Osteoblast (primary cell): ENCODE measurements at regions not wholly inside any gene's neighbourhood (a gene's known extent, or its start where the extent isn't known, plus 50 kb on each side); places are given as distances from the start of the nearest gene placed in this dataset.

Source experiments
- DNase-seq: peaks from one replicate; pipeline ENCODE4 v3.0.0; 2011; ENCODE audit warnings: low spot score, mixed read lengths; ENCODE audit not compliant: insufficient read length; ENCODE audit errors: missing footprints
- H2AFZ ChIP-seq: 2 replicates; pipeline ENCODE4 v1.6.0; 2011; ENCODE audit warnings: mild to moderate bottlenecking, low read length
- H3K27ac ChIP-seq: 2 replicates; pipeline ENCODE4 v1.5.1; 2011; ENCODE audit warnings: mild to moderate bottlenecking, low read depth, low read length, moderate library complexity
- H3K27me3 ChIP-seq: 2 replicates; pipeline ENCODE4 v1.6.0; 2012; ENCODE audit warnings: mild to moderate bottlenecking, control low read depth, inconsistent platforms, low read length, moderate library complexity; ENCODE audit not compliant: insufficient read depth
- H3K36me3 ChIP-seq: 2 replicates; pipeline ENCODE4 v1.5.1; 2011; ENCODE audit warnings: mild to moderate bottlenecking, low read length, control low read depth, moderate library complexity; ENCODE audit not compliant: insufficient read depth
- H3K4me1 ChIP-seq: 2 replicates; pipeline ENCODE4 v1.5.1; 2011; ENCODE audit warnings: mild to moderate bottlenecking, low read length, control low read depth, moderate library complexity; ENCODE audit not compliant: insufficient read depth
- H3K4me2 ChIP-seq: 2 replicates; pipeline ENCODE4 v1.6.0; 2011; ENCODE audit warnings: mild to moderate bottlenecking, low read length; ENCODE audit not compliant: insufficient read depth
- H3K4me3 ChIP-seq: fragments of 200-600 bp; sonication (generic); 3 replicates; pipeline ENCODE4 v1.5.1; 2012; ENCODE audit warnings: mild to moderate bottlenecking, low read length, inconsistent platforms; ENCODE audit not compliant: insufficient read depth
- H3K79me2 ChIP-seq: 2 replicates; pipeline ENCODE4 v1.6.0; 2012; ENCODE audit warnings: mild to moderate bottlenecking, low read length, control low read depth, inconsistent platforms; ENCODE audit not compliant: insufficient read depth
- H3K9me3 ChIP-seq: 2 replicates; pipeline ENCODE4 v1.5.1; 2011; ENCODE audit warnings: low read depth, low read length, control low read depth
- H4K20me1 ChIP-seq: 2 replicates; pipeline ENCODE4 v1.6.0; 2012; ENCODE audit warnings: mild to moderate bottlenecking, low read length, control low read depth; ENCODE audit not compliant: insufficient read depth
- TF ChIP-seq, protein P1 (sequence below): IDR thresholded peaks from 2 replicates; pipeline ENCODE4 v1.5.1; 2011; ENCODE audit warnings: mild to moderate bottlenecking, low read depth, low read length, moderate library complexity; ENCODE audit errors: extremely low read depth

DNA sequence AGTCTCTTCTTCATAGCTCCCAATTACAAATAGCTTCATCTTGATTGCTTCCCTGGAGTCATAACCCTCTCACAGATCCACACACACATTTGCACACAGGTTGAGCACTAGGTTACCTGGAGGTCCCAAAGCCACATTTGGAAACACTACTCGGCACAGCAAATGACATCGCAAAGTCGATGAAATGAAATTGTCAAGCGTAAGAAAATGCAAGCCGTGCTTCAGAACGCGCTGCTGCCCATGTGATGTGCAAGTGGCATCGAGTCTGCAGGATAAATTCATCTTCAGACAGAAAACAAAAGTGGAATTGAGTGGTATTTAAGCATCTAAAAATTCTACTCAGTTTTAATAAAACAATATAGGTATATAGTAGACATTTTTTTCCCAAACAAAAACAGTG lies 298.0 kb downstream of the TFAP2C start:
- no peaks in the 10 kb centered on the region for H3K36me3 ChIP-seq
- no peak for DNase-seq
- H4K20me1 ChIP-seq, result no peaks in the 10 kb centered on the region
- TF ChIP-seq, protein P1, sequence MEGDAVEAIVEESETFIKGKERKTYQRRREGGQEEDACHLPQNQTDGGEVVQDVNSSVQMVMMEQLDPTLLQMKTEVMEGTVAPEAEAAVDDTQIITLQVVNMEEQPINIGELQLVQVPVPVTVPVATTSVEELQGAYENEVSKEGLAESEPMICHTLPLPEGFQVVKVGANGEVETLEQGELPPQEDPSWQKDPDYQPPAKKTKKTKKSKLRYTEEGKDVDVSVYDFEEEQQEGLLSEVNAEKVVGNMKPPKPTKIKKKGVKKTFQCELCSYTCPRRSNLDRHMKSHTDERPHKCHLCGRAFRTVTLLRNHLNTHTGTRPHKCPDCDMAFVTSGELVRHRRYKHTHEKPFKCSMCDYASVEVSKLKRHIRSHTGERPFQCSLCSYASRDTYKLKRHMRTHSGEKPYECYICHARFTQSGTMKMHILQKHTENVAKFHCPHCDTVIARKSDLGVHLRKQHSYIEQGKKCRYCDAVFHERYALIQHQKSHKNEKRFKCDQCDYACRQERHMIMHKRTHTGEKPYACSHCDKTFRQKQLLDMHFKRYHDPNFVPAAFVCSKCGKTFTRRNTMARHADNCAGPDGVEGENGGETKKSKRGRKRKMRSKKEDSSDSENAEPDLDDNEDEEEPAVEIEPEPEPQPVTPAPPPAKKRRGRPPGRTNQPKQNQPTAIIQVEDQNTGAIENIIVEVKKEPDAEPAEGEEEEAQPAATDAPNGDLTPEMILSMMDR, result no peak
- H3K27me3 ChIP-seq, result peaks cover 48% of the 10 kb centered on the region
- H3K9me3 ChIP-seq, result no peaks in the 10 kb centered on the region
- no peaks in the 10 kb centered on the region for H3K4me1 ChIP-seq
- H3K79me2 ChIP-seq, result no peaks in the 10 kb centered on the region
- H3K4me3 ChIP-seq, result no peak overlapping the region
- no peak overlapping the region for H2AFZ ChIP-seq
- H3K27ac ChIP-seq, result no peak overlapping the region
- H3K4me2 ChIP-seq, result no peak overlapping the region

DNA sequence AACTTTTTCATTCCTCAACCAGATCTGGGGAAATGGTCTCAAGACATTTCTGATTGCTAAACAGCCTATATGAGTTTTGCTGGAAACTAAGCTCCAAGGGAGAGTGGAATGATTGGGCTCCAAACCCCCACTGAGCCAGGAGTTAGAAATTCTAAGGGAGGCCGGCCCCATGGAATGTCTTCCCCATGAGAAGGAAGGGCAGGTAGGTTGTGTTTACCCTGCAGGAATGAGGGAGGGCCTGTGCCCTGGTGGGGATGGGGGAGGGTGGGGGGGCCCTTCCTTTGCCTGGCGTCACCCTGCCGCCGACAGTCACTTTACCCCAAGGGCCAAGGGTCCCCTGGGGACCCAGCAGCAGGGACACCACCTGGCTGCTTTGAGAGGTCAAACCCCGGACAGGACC lies 298.9 kb downstream of the TFAP2C start:
- Histone ChIP-seq H4K20me1 (no peaks in the 10 kb centered on the region), H3K9me3 (no peaks in the 10 kb centered on the region), H3K4me1 (no peaks in the 10 kb centered on the region), H3K27me3 (peaks cover 48% of the 10 kb centered on the region), H3K4me2 (no peak overlapping the region), H3K36me3 (no peaks in the 10 kb centered on the region), H3K27ac (no peak overlapping the region), H2AFZ (no peak overlapping the region), H3K4me3 (no peak overlapping the region), H3K79me2 (no peaks in the 10 kb centered on the region)
- no peak for DNase-seq
- TF ChIP-seq, protein P1, result no peak

DNA sequence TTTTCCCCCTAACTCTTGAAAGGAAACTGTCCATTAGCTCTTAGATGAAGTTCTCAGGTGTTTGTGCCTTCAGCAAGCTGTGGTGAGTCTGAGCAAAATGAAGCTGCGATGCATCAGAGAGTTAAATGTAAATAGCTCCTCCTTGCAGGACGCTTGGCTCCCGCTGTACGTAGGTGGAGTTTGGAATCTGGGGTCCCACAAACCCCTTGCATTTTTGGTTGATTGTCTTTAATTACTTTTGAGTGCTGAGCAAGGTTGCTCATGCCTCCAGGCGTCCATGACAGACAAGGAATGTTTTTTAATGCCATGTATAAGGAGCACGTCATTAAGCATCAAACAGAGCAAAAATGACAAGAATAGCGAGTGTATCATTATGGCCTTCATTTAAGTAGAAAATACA lies 300.5 kb downstream of the TFAP2C start:
- Histone ChIP-seq H3K27ac (no peak overlapping the region), H3K9me3 (no peaks in the 10 kb centered on the region), H3K36me3 (no peaks in the 10 kb centered on the region), H3K4me1 (no peaks in the 10 kb centered on the region), H4K20me1 (no peaks in the 10 kb centered on the region), H3K4me3 (no peak overlapping the region), H3K79me2 (no peaks in the 10 kb centered on the region), H3K4me2 (no peak overlapping the region), H3K27me3 (peaks cover 35% of the 10 kb centered on the region), H2AFZ (no peak overlapping the region)
- DNase-seq, result no peak
- TF ChIP-seq, protein P1, result no peak

DNA sequence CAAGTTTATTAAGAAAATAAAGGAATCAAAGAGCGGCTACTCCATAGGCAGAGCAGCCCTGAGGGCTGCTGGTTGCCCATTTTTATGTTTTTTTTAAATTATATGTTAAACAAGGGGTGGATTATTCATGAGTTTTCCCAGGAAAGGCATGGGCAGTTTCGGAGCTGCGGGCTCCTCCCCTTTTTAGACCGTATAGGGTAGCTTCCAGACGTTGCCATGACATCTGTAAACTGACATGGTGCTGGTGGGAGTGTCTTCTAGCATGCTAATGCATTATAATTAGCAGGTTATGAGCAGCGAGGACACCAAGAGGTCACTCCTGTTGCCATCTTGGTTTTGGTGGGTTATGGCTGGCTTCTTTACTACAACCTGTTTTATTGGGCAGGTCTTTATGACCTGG lies 301.8 kb downstream of the TFAP2C start:
- DNase-seq, result no peak
- Histone ChIP-seq H2AFZ (no peak overlapping the region), H4K20me1 (no peaks in the 10 kb centered on the region), H3K36me3 (no peaks in the 10 kb centered on the region), H3K27ac (no peak overlapping the region), H3K27me3 (peaks cover 22% of the 10 kb centered on the region), H3K9me3 (no peaks in the 10 kb centered on the region), H3K4me2 (no peak overlapping the region), H3K4me1 (no peaks in the 10 kb centered on the region), H3K4me3 (no peak overlapping the region), H3K79me2 (no peaks in the 10 kb centered on the region)
- TF ChIP-seq, protein P1, result no peak
